ENCODE measurements at regions not wholly inside any gene's neighbourhood (a gene's known extent, or its start where the extent isn't known, plus 50 kb on each side); places are given as distances from the start of the nearest gene placed in this dataset.

- no peak for TF ChIP-seq POLR2A (IDR thresholded peaks at IDR 0.05)
- no peak for TF ChIP-seq POLR2AphosphoS5 (IDR thresholded peaks at IDR 0.05)
- TF ChIP-seq CTCF (IDR thresholded peaks at IDR 0.05): no peak
These were observed 375.7 kb downstream of the CAAP1 start for GRCh38 chr9:26516773-26517343.

All from breast epithelium (tissue), 3 donors.